ENCODE measurements at regions not wholly inside any gene's neighbourhood (a gene's known extent, or its start where the extent isn't known, plus 50 kb on each side); places are given as distances from the start of the nearest gene placed in this dataset.

GRCh38 chr3:10653241-10653640 lies 147.9 kb upstream of the ATP2B2 start:
- TF ChIP-seq CTCF (IDR thresholded peaks at IDR 0.05; ENCODE audit: low read depth, low read length) (no peak), EZH2phosphoT487 (IDR thresholded peaks at IDR 0.05; ENCODE audit: low read depth) (no peak)

Data from OCI-LY3 (cell line).